GM19351 (cell line): ENCODE measurements at regions not wholly inside any gene's neighbourhood (a gene's known extent, or its start where the extent isn't known, plus 50 kb on each side); places are given as distances from the start of the nearest gene placed in this dataset.

ENCODE experiments used
- ATAC-seq: cut with Tn5 transposase; IDR thresholded peaks from one replicate; pipeline ENCODE4 v1.9.1; 2021; ENCODE audit warnings: mild to moderate bottlenecking, moderate library complexity; ENCODE audit not compliant: unreplicated experiment

GRCh38 chr2:2707206-2707991 is 376.3 kb upstream of the MYT1L start:
- ATAC-seq, result no peak

- no peak for ATAC-seq
Measured at GRCh38 chr2:2706306-2706705, 375.2 kb upstream of the MYT1L start.

- no peak for ATAC-seq
Measured at GRCh38 chr2:2705871-2706270, 374.8 kb upstream of the MYT1L start.

- no peak for ATAC-seq
Measured at GRCh38 chr2:2704428-2705090, 373.5 kb upstream of the MYT1L start.

GRCh38 chr2:2703762-2704427 is 372.8 kb upstream of the MYT1L start:
- ATAC-seq, result no peak

- ATAC-seq, result no peak
Measured at GRCh38 chr2:2703172-2703571, 372.1 kb upstream of the MYT1L start.

GRCh38 chr2:2702385-2702784 is 371.3 kb upstream of the MYT1L start:
- no peak for ATAC-seq

GRCh38 chr2:2701813-2702212 is 370.7 kb upstream of the MYT1L start:
- ATAC-seq, result no peak

- no peak for ATAC-seq
Measured at GRCh38 chr2:2701176-2701781, 370.2 kb upstream of the MYT1L start.

GRCh38 chr2:2699121-2699505 is 368.0 kb upstream of the MYT1L start:
- no peak for ATAC-seq

- ATAC-seq, result peak; percentile 51
Measured at GRCh38 chr2:2698182-2699120, 367.4 kb upstream of the MYT1L start.

- ATAC-seq, result no peak
Measured at GRCh38 chr2:2696733-2697455, 365.8 kb upstream of the MYT1L start.

- ATAC-seq, result no peak
Measured at GRCh38 chr2:2696325-2696724, 365.2 kb upstream of the MYT1L start.

GRCh38 chr2:2694746-2695145 is 363.7 kb upstream of the MYT1L start:
- no peak for ATAC-seq

- no peak for ATAC-seq
Measured at GRCh38 chr2:2692599-2693389, 361.7 kb upstream of the MYT1L start.

GRCh38 chr2:2691419-2691818 is 360.3 kb upstream of the MYT1L start:
- ATAC-seq, result no peak

- no peak for ATAC-seq
Measured at GRCh38 chr2:2690985-2691384, 359.9 kb upstream of the MYT1L start.

GRCh38 chr2:2689306-2689705 is 358.2 kb upstream of the MYT1L start:
- ATAC-seq, result no peak

- ATAC-seq, result no peak
Measured at GRCh38 chr2:2688254-2688653, 357.2 kb upstream of the MYT1L start.
